ENCODE measurements at regions not wholly inside any gene's neighbourhood (a gene's known extent, or its start where the extent isn't known, plus 50 kb on each side); places are given as distances from the start of the nearest gene placed in this dataset.
"Not testable (repeated sequence)": the region's sequence is repeated elsewhere in the genome, so short reads cannot be mapped to it uniquely, and the experiment has no call there.

GRCh38 chr7:115799430-115799829 lies 231.1 kb downstream of the TFEC start:
- no peak for DNase-seq (ENCODE audit: extremely low read depth in 1 of 11, low read depth in 9 of 11, low spot score in 4 of 11)

- DNase-seq (ENCODE audit: extremely low read depth in 1 of 11, low read depth in 9 of 11, low spot score in 4 of 11), result no peak
These were observed 236.4 kb downstream of the TFEC start for GRCh38 chr7:115793958-115794702.

- DNase-seq (ENCODE audit: extremely low read depth in 1 of 11, low read depth in 9 of 11, low spot score in 4 of 11), result no peak
These were observed 240.7 kb downstream of the TFEC start for GRCh38 chr7:115789901-115790300.

- DNase-seq (ENCODE audit: extremely low read depth in 1 of 11, low read depth in 9 of 11, low spot score in 4 of 11), result not testable (repeated sequence)
These were observed 241.1 kb downstream of the TFEC start for GRCh38 chr7:115789473-115789872.

GRCh38 chr7:115782696-115783490 lies 247.7 kb downstream of the TFEC start:
- DNase-seq (ENCODE audit: extremely low read depth in 1 of 11, low read depth in 9 of 11, low spot score in 4 of 11), result peak; percentile 9 to 64 (median 35)

GRCh38 chr7:115779561-115779960 lies 251.0 kb downstream of the TFEC start:
- no peak for DNase-seq (ENCODE audit: extremely low read depth in 1 of 11, low read depth in 9 of 11, low spot score in 4 of 11)

- DNase-seq (ENCODE audit: extremely low read depth in 1 of 11, low read depth in 9 of 11, low spot score in 4 of 11), result no peak
These were observed 254.6 kb downstream of the TFEC start for GRCh38 chr7:115775981-115776380.

- DNase-seq (ENCODE audit: extremely low read depth in 1 of 11, low read depth in 9 of 11, low spot score in 4 of 11), result no peak
These were observed 267.2 kb downstream of the TFEC start for GRCh38 chr7:115763347-115763746.

GRCh38 chr7:115758025-115758424 lies 272.5 kb downstream of the TFEC start:
- DNase-seq (ENCODE audit: extremely low read depth in 1 of 11, low read depth in 9 of 11, low spot score in 4 of 11), result no peak

- no peak for DNase-seq (ENCODE audit: extremely low read depth in 1 of 11, low read depth in 9 of 11, low spot score in 4 of 11)
These were observed 276.3 kb downstream of the TFEC start for GRCh38 chr7:115754226-115754625.

- no peak for DNase-seq (ENCODE audit: extremely low read depth in 1 of 11, low read depth in 9 of 11, low spot score in 4 of 11)
These were observed 280.6 kb downstream of the TFEC start for GRCh38 chr7:115749924-115750323.

- DNase-seq (ENCODE audit: extremely low read depth in 1 of 11, low read depth in 9 of 11, low spot score in 4 of 11), result no peak
These were observed 282.3 kb downstream of the TFEC start for GRCh38 chr7:115748123-115748738.

GRCh38 chr7:115747174-115747573 lies 283.4 kb downstream of the TFEC start:
- no peak for DNase-seq (ENCODE audit: extremely low read depth in 1 of 11, low read depth in 9 of 11, low spot score in 4 of 11)

GRCh38 chr7:115740043-115740442 lies 290.5 kb downstream of the TFEC start:
- no peak for DNase-seq (ENCODE audit: extremely low read depth in 1 of 11, low read depth in 9 of 11, low spot score in 4 of 11)

GRCh38 chr7:115734641-115735040 lies 295.9 kb downstream of the TFEC start:
- DNase-seq (ENCODE audit: extremely low read depth in 1 of 11, low read depth in 9 of 11, low spot score in 4 of 11), result no peak

- no peak for DNase-seq (ENCODE audit: extremely low read depth in 1 of 11, low read depth in 9 of 11, low spot score in 4 of 11)
These were observed 298.6 kb downstream of the TFEC start for GRCh38 chr7:115731796-115732471.

GRCh38 chr7:115728518-115728917 lies 302.0 kb downstream of the TFEC start:
- no peak for DNase-seq (ENCODE audit: extremely low read depth in 1 of 11, low read depth in 9 of 11, low spot score in 4 of 11)

- DNase-seq (ENCODE audit: extremely low read depth in 1 of 11, low read depth in 9 of 11, low spot score in 4 of 11), result no peak
These were observed 306.0 kb downstream of the TFEC start for GRCh38 chr7:115724400-115725056.
